Fibroblast of peridontal ligament (primary cell): ENCODE measurements at regions not wholly inside any gene's neighbourhood (a gene's known extent, or its start where the extent isn't known, plus 50 kb on each side); places are given as distances from the start of the nearest gene placed in this dataset.

Source experiments
- DNase-seq: peaks from one replicate; pipeline ENCODE4 v3.0.0-alpha.2; 2010; ENCODE audit errors: extremely low read depth

DNA sequence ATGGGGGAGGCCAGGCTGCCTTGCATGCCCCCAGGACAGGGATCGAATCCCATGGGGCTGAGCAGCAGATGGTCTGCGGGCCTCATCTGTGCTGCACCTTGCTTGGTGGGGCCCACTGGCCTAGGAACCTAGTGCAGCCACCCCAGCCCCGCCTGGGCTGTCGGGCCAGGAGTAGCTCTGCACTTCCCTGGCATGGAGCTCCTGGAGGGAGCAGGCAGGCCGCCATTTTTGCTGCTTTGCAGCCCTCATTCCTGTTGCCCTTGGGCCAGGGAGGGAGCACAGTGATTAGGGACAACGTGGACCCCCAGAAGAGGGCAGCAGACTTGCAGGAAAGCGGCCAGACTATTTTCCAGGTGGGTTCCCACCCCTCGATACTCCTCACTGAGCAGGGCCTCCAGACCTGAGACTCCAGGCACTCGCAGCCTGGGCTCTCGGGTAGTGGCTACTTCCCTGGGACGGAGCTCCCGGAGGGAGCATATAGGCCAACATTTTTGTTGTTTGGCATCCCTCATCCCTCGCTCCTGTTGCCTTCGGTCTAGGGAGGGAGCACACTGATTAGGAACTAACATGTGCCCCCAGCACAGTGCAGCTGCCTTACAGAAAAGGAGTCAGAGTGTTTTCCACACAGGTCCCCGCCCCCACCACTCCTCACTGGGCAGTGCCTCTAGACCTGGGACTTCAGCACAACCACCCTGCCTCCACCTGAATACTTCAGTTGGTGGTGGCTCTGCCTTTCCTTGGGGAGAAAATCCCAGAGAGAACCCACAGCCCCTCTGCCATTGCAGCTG lies 99.5 kb downstream of the MAIP1 start:
- DNase-seq = no peak

- no peak for DNase-seq
These were observed 100.7 kb downstream of the MAIP1 start for GRCh38 chr2:200056105-200056504.

- no peak for DNase-seq
These were observed 107.8 kb downstream of the MAIP1 start for GRCh38 chr2:200063155-200063554.

GRCh38 chr2:200064879-200065278 lies 109.5 kb downstream of the MAIP1 start:
- no peak for DNase-seq

DNA sequence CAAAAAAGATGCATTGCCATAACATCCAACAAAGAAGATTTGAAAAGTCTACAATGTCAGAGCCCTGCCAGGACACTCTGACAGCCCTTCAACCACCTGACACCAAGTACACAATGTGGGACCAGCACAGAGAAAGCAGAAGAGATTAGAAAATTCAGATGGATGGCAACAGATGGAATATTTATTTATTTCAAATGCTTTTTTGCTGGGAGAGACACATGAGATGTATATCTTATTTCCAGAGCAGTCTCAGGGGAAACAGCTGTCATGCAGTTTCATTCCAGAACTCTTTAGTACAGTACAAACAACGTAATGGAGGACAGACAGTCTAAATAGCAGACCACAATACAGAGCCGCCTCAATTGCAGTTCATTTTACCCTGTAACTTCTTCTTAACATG lies 110.1 kb downstream of the MAIP1 start:
- DNase-seq = peak; percentile 77

DNA sequence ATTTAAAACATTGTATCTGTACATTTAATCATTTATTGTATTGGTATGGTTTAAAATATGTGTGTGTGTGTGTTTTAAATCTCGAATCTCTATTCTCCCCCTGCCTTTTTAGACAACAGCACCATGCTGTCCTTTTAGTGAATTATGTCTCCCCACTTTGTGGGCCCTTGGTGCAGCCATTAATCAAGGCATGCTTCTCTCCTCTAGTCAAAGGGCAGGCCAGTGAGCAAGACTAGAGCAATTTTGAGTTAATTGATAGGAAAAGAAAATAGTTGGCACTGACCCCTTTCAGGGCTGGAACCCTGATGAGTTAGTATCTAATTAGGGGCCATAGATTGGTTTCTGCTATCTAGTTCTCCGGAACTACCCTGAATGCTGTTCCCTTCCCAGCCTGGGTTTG lies 111.0 kb downstream of the MAIP1 start:
- no peak for DNase-seq

GRCh38 chr2:200068642-200069041 lies 113.3 kb downstream of the MAIP1 start:
- DNase-seq = no peak

- DNase-seq = peak; percentile 92
These were observed 121.8 kb downstream of the MAIP1 start for GRCh38 chr2:200077210-200077650.

GRCh38 chr2:200077838-200078237 lies 122.5 kb downstream of the MAIP1 start:
- peak; percentile 36 for DNase-seq

DNA sequence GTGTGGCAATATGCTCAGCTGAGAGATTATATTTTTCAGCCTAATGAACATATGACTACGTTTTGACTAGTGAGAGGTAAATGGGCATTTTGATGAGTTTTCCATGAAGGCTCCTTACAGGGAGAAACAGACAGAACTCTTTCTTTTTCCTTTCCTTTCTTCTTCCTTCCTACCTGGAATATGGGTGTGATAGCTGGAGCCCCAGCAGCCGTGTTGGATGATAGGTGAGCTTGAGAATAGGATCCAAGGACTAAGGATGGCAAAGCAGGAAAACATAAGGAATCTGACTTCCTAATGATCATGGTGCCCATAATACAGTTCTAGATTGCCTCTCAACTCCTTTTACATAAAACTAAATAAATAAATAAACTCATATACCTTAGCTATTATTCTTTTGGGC lies 124.0 kb downstream of the MAIP1 start:
- no peak for DNase-seq

GRCh38 chr2:200081236-200081635 lies 125.9 kb downstream of the MAIP1 start:
- DNase-seq = no peak

DNA sequence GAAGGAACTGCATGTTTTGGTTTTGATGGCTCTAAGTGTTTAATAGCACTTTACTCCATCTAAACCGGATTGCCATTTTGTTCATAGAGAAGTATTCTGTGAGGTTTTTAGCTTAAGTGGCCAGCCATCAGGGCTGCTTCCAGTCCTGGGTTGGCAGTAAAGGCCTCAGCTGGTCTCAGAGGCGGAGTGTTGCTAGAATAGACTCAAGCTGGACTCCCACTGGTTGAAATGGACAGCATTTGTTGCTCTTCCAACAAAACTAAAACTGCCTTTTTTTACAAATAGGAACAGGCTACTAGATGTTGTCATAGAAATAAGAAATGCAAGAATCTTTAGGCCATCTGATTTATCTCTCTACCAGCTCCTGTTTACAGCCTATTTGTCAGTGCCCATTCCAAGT lies 126.4 kb downstream of the MAIP1 start:
- no peak for DNase-seq

- DNase-seq = no peak
These were observed 128.7 kb downstream of the MAIP1 start for GRCh38 chr2:200084036-200084435.

DNA sequence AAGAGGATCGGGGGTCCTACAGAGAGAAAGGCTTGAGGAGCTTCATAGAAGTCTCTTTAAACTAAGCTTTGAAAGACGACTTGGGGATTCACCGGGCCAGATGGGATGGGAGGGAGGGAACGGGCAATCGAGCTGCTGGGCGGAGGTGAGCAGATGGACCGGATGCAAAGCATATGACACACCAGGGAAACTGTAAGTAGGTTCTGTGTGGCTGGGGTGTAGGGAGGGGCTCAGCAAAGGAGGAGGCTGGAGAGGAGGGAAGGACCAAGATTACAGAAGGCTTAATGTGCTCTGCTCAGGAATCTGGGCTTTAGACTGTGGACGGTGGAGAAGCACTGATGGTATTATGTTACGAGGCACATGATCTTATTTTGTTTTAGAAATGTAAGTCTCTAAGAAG lies 131.5 kb downstream of the MAIP1 start:
- DNase-seq = no peak

GRCh38 chr2:200087451-200087850 lies 132.1 kb downstream of the MAIP1 start:
- no peak for DNase-seq

DNA sequence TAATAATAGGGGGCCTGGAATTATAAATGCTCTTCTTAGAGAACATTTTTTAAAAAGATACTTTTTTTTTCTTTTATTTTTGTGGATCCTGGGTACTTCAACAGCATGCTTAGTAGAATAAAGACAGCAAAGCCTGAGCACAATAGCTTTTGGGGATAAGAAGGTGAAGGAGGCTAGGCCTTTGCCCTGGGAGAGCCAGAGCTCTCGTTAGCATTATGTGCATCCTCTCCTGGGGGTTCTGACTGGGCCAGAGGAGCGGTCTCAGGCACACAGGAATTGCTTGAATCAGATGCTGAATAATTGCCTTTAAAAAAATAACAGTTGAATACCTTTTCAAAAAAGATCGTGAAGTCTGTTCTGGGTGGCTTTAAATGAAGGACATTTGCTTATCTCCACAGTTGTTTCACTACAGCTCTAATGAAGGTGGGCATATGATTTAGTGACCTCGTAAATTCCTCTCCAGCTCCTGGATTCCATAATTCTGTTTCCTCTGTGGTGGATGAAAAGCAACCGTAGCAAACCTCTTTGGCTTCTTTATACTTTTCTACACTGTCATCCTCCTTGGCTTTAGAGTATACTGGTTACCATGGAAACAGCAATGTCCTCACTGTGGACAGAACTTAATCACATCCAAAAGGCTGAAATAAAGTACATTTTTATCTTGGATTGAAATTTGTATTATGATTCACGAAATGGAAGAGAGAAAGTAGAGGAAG lies 133.8 kb downstream of the MAIP1 start:
- peak; percentile 69 for DNase-seq

- DNase-seq = no peak
These were observed 134.4 kb downstream of the MAIP1 start for GRCh38 chr2:200089756-200090109.

- no peak for DNase-seq
These were observed 135.3 kb downstream of the MAIP1 start for GRCh38 chr2:200090683-200091082.

- no peak for DNase-seq
These were observed 135.7 kb downstream of the MAIP1 start for GRCh38 chr2:200091126-200091525.

GRCh38 chr2:200092235-200092634 lies 136.9 kb downstream of the MAIP1 start:
- DNase-seq = no peak

DNA sequence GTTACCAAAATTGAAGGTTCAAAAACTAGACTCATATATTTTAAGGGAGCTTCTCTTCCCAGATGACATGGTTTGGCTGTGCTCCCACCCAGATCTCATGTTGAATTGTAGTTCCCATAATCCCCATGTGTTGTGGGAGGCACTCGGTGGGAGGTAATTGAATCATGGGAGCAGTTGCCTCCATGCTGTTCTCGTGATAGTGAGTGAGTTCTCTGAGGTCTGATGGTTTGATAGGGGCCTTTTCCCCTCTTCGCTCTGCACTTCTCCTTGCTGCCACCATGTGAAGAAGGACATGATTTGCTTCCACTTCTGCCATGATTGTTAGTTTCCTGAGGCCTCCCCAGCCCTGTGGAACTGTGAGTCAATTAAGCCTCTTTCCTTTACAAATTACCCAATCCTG lies 140.1 kb downstream of the MAIP1 start:
- no peak for DNase-seq

- DNase-seq = no peak
These were observed 143.9 kb downstream of the MAIP1 start for GRCh38 chr2:200099256-200099655.

DNA sequence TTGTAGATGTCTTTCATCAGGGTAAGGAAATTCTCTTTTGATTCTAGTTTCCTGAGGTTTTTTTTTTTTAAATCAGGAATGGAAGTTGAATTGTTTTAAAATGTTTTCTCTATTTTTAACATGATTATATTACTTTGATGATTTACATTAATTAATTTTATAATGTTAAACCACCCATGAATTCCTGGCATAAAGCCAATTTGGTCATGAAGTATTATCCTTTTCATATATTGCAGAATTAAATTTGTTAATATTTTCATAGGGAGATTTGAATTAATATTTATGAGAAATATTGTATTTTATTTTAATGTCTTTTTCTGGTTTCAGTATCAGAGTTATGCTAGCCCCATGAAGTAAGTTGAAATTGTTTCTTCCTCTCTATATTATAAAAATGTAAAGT lies 144.6 kb downstream of the MAIP1 start:
- no peak for DNase-seq
